ENCODE measurements at regions not wholly inside any gene's neighbourhood (a gene's known extent, or its start where the extent isn't known, plus 50 kb on each side); places are given as distances from the start of the nearest gene placed in this dataset.

DNA sequence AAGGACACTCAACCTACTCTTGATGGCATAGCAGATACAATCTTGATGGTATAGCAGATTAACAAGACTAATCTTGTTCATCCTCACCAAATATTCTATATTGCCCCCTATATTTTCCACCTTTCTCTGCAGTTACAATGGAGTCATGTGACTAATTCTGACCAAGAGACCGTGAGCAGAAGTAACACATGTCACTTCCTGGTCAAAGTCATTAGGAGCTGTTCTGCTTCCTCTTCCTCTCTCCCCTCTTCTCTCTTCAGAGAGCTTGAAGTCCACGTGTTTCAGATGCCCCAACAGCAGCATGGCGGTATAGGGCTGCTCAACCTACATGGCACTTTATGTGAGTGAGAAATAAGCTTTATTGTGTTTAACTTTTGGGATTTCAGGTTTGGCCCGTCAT, 55.3 kb upstream of the ERCC4 start:
- TF ChIP-seq EP300 (IDR thresholded peaks at IDR 0.05) (no peak), POLR2A (IDR thresholded peaks at IDR 0.05) (no peak)
- TF ChIP-seq, protein P1, sequence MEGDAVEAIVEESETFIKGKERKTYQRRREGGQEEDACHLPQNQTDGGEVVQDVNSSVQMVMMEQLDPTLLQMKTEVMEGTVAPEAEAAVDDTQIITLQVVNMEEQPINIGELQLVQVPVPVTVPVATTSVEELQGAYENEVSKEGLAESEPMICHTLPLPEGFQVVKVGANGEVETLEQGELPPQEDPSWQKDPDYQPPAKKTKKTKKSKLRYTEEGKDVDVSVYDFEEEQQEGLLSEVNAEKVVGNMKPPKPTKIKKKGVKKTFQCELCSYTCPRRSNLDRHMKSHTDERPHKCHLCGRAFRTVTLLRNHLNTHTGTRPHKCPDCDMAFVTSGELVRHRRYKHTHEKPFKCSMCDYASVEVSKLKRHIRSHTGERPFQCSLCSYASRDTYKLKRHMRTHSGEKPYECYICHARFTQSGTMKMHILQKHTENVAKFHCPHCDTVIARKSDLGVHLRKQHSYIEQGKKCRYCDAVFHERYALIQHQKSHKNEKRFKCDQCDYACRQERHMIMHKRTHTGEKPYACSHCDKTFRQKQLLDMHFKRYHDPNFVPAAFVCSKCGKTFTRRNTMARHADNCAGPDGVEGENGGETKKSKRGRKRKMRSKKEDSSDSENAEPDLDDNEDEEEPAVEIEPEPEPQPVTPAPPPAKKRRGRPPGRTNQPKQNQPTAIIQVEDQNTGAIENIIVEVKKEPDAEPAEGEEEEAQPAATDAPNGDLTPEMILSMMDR (IDR thresholded peaks at IDR 0.05): no peak

All from upper lobe of left lung (tissue), 4 donors.